ENCODE measurements at regions not wholly inside any gene's neighbourhood (a gene's known extent, or its start where the extent isn't known, plus 50 kb on each side); places are given as distances from the start of the nearest gene placed in this dataset.

GRCh38 chr5:74139589-74139988, 500.9 kb downstream of the ENC1 start:
- Histone ChIP-seq H3K9me3 (ENCODE audit: control insufficient read depth in 2 of 2, low read length in 2 of 2) (no peaks in the 10 kb centered on the region), H3K27ac (ENCODE audit: low read length) (no peak overlapping the region), H3K4me1 (ENCODE audit: control insufficient read depth, insufficient read depth, low read length) (no peaks in the 10 kb centered on the region), H3K9ac (ENCODE audit: low read length in 2 of 2) (no peak overlapping the region), H3K27me3 (ENCODE audit: control insufficient read depth in 1 of 2, insufficient read depth in 2 of 2, low read length in 2 of 2) (no peaks in the 10 kb centered on the region), H3K4me3 (ENCODE audit: low read length in 2 of 2) (no peak overlapping the region), H3K36me3 (ENCODE audit: control insufficient read depth in 2 of 2, insufficient read depth in 2 of 2, low read length in 2 of 2) (no peaks in the 10 kb centered on the region)

- Histone ChIP-seq H3K27me3 (ENCODE audit: control insufficient read depth in 1 of 2, insufficient read depth in 2 of 2, low read length in 2 of 2) (no peaks in the 10 kb centered on the region), H3K27ac (ENCODE audit: low read length) (no peak overlapping the region), H3K4me3 (ENCODE audit: low read length in 2 of 2) (no peak overlapping the region), H3K4me1 (ENCODE audit: control insufficient read depth, insufficient read depth, low read length) (no peaks in the 10 kb centered on the region), H3K9ac (ENCODE audit: low read length in 2 of 2) (no peak overlapping the region), H3K9me3 (ENCODE audit: control insufficient read depth in 2 of 2, low read length in 2 of 2) (no peaks in the 10 kb centered on the region), H3K36me3 (ENCODE audit: control insufficient read depth in 2 of 2, insufficient read depth in 2 of 2, low read length in 2 of 2) (no peaks in the 10 kb centered on the region)
These were observed 501.8 kb downstream of the ENC1 start for GRCh38 chr5:74138721-74139120.

GRCh38 chr5:74136276-74136825, 504.2 kb downstream of the ENC1 start:
- no peak overlapping the region for H3K9ac ChIP-seq (ENCODE audit: low read length in 2 of 2)
- no peaks in the 10 kb centered on the region for H3K36me3 ChIP-seq (ENCODE audit: control insufficient read depth in 2 of 2, insufficient read depth in 2 of 2, low read length in 2 of 2)
- H3K4me3 ChIP-seq (ENCODE audit: low read length in 2 of 2): no peak overlapping the region
- H3K4me1 ChIP-seq (ENCODE audit: control insufficient read depth, insufficient read depth, low read length): no peaks in the 10 kb centered on the region
- H3K9me3 ChIP-seq (ENCODE audit: control insufficient read depth in 2 of 2, low read length in 2 of 2): no peaks in the 10 kb centered on the region
- no peaks in the 10 kb centered on the region for H3K27me3 ChIP-seq (ENCODE audit: control insufficient read depth in 1 of 2, insufficient read depth in 2 of 2, low read length in 2 of 2)
- no peak overlapping the region for H3K27ac ChIP-seq (ENCODE audit: low read length)

- Histone ChIP-seq H3K9ac (ENCODE audit: low read length in 2 of 2) (no peak overlapping the region), H3K4me3 (ENCODE audit: low read length in 2 of 2) (no peak overlapping the region), H3K36me3 (ENCODE audit: control insufficient read depth in 2 of 2, insufficient read depth in 2 of 2, low read length in 2 of 2) (no peaks in the 10 kb centered on the region), H3K27ac (ENCODE audit: low read length) (no peak overlapping the region), H3K27me3 (ENCODE audit: control insufficient read depth in 1 of 2, insufficient read depth in 2 of 2, low read length in 2 of 2) (no peaks in the 10 kb centered on the region), H3K9me3 (ENCODE audit: control insufficient read depth in 2 of 2, low read length in 2 of 2) (no peaks in the 10 kb centered on the region), H3K4me1 (ENCODE audit: control insufficient read depth, insufficient read depth, low read length) (no peaks in the 10 kb centered on the region)
These were observed 505.5 kb downstream of the ENC1 start for GRCh38 chr5:74135033-74135432.

GRCh38 chr5:74132485-74132884, 506.5 kb downstream of the ARHGEF28 start:
- Histone ChIP-seq H3K9ac (ENCODE audit: low read length in 2 of 2) (no peak overlapping the region), H3K4me3 (ENCODE audit: low read length in 2 of 2) (no peak overlapping the region), H3K27ac (ENCODE audit: low read length) (no peak overlapping the region), H3K36me3 (ENCODE audit: control insufficient read depth in 2 of 2, insufficient read depth in 2 of 2, low read length in 2 of 2) (no peaks in the 10 kb centered on the region), H3K27me3 (ENCODE audit: control insufficient read depth in 1 of 2, insufficient read depth in 2 of 2, low read length in 2 of 2) (no peaks in the 10 kb centered on the region), H3K9me3 (ENCODE audit: control insufficient read depth in 2 of 2, low read length in 2 of 2) (no peaks in the 10 kb centered on the region), H3K4me1 (ENCODE audit: control insufficient read depth, insufficient read depth, low read length) (no peaks in the 10 kb centered on the region)

GRCh38 chr5:74131250-74131649, 505.3 kb downstream of the ARHGEF28 start:
- H3K9ac ChIP-seq (ENCODE audit: low read length in 2 of 2): no peak overlapping the region
- no peaks in the 10 kb centered on the region for H3K9me3 ChIP-seq (ENCODE audit: control insufficient read depth in 2 of 2, low read length in 2 of 2)
- H3K36me3 ChIP-seq (ENCODE audit: control insufficient read depth in 2 of 2, insufficient read depth in 2 of 2, low read length in 2 of 2): no peaks in the 10 kb centered on the region
- no peaks in the 10 kb centered on the region for H3K4me1 ChIP-seq (ENCODE audit: control insufficient read depth, insufficient read depth, low read length)
- no peak overlapping the region for H3K27ac ChIP-seq (ENCODE audit: low read length)
- H3K4me3 ChIP-seq (ENCODE audit: low read length in 2 of 2): no peak overlapping the region
- no peaks in the 10 kb centered on the region for H3K27me3 ChIP-seq (ENCODE audit: control insufficient read depth in 1 of 2, insufficient read depth in 2 of 2, low read length in 2 of 2)

GRCh38 chr5:74130155-74130897, 504.3 kb downstream of the ARHGEF28 start:
- no peak overlapping the region for H3K9ac ChIP-seq (ENCODE audit: low read length in 2 of 2)

GRCh38 chr5:74127381-74128320, 501.7 kb downstream of the ARHGEF28 start:
- no peak overlapping the region for H3K4me3 ChIP-seq (ENCODE audit: low read length in 2 of 2)
- H3K27ac ChIP-seq (ENCODE audit: low read length): no peak overlapping the region
- H3K4me1 ChIP-seq (ENCODE audit: control insufficient read depth, insufficient read depth, low read length): no peaks in the 10 kb centered on the region
- no peaks in the 10 kb centered on the region for H3K27me3 ChIP-seq (ENCODE audit: control insufficient read depth in 1 of 2, insufficient read depth in 2 of 2, low read length in 2 of 2)
- no peaks in the 10 kb centered on the region for H3K9me3 ChIP-seq (ENCODE audit: control insufficient read depth in 2 of 2, low read length in 2 of 2)
- no peak overlapping the region for H3K9ac ChIP-seq (ENCODE audit: low read length in 2 of 2)
- H3K36me3 ChIP-seq (ENCODE audit: control insufficient read depth in 2 of 2, insufficient read depth in 2 of 2, low read length in 2 of 2): no peaks in the 10 kb centered on the region

More at GRCh38 chr5:74130155-74130897, 504.3 kb downstream of the ARHGEF28 start:
- H3K27me3 ChIP-seq (ENCODE audit: control insufficient read depth in 1 of 2, insufficient read depth in 2 of 2, low read length in 2 of 2): no peaks in the 10 kb centered on the region
- no peaks in the 10 kb centered on the region for H3K4me1 ChIP-seq (ENCODE audit: control insufficient read depth, insufficient read depth, low read length)
- no peak overlapping the region for H3K4me3 ChIP-seq (ENCODE audit: low read length in 2 of 2)
- H3K9me3 ChIP-seq (ENCODE audit: control insufficient read depth in 2 of 2, low read length in 2 of 2): no peaks in the 10 kb centered on the region
- H3K27ac ChIP-seq (ENCODE audit: low read length): no peak overlapping the region
- no peaks in the 10 kb centered on the region for H3K36me3 ChIP-seq (ENCODE audit: control insufficient read depth in 2 of 2, insufficient read depth in 2 of 2, low read length in 2 of 2)

GRCh38 chr5:74126294-74126693, 500.3 kb downstream of the ARHGEF28 start:
- H3K27me3 ChIP-seq (ENCODE audit: control insufficient read depth in 1 of 2, insufficient read depth in 2 of 2, low read length in 2 of 2): no peaks in the 10 kb centered on the region
- H3K27ac ChIP-seq (ENCODE audit: low read length): no peak overlapping the region
- H3K9ac ChIP-seq (ENCODE audit: low read length in 2 of 2): no peak overlapping the region
- H3K4me3 ChIP-seq (ENCODE audit: low read length in 2 of 2): no peak overlapping the region
- H3K36me3 ChIP-seq (ENCODE audit: control insufficient read depth in 2 of 2, insufficient read depth in 2 of 2, low read length in 2 of 2): no peaks in the 10 kb centered on the region
- no peaks in the 10 kb centered on the region for H3K9me3 ChIP-seq (ENCODE audit: control insufficient read depth in 2 of 2, low read length in 2 of 2)
- H3K4me1 ChIP-seq (ENCODE audit: control insufficient read depth, insufficient read depth, low read length): no peaks in the 10 kb centered on the region

- H3K9me3 ChIP-seq (ENCODE audit: control insufficient read depth in 2 of 2, low read length in 2 of 2): no peaks in the 10 kb centered on the region
- H3K36me3 ChIP-seq (ENCODE audit: control insufficient read depth in 2 of 2, insufficient read depth in 2 of 2, low read length in 2 of 2): no peaks in the 10 kb centered on the region
- no peak overlapping the region for H3K4me3 ChIP-seq (ENCODE audit: low read length in 2 of 2)
- no peaks in the 10 kb centered on the region for H3K4me1 ChIP-seq (ENCODE audit: control insufficient read depth, insufficient read depth, low read length)
- H3K9ac ChIP-seq (ENCODE audit: low read length in 2 of 2): no peak overlapping the region
- H3K27ac ChIP-seq (ENCODE audit: low read length): no peak overlapping the region
- no peaks in the 10 kb centered on the region for H3K27me3 ChIP-seq (ENCODE audit: control insufficient read depth in 1 of 2, insufficient read depth in 2 of 2, low read length in 2 of 2)
These were observed 498.8 kb downstream of the ARHGEF28 start for GRCh38 chr5:74124826-74125225.
